ENCODE measurements at regions not wholly inside any gene's neighbourhood (a gene's known extent, or its start where the extent isn't known, plus 50 kb on each side); places are given as distances from the start of the nearest gene placed in this dataset.

- no peaks in the 10 kb centered on the region for H3K36me3 ChIP-seq (ENCODE audit: control insufficient read depth, insufficient read depth, low read length)
- H3K27ac ChIP-seq (ENCODE audit: insufficient read depth, low read length): no peak overlapping the region
- no peaks in the 10 kb centered on the region for H3K27me3 ChIP-seq (ENCODE audit: control insufficient read depth, insufficient read depth, low read length)
- TF ChIP-seq, protein P1, sequence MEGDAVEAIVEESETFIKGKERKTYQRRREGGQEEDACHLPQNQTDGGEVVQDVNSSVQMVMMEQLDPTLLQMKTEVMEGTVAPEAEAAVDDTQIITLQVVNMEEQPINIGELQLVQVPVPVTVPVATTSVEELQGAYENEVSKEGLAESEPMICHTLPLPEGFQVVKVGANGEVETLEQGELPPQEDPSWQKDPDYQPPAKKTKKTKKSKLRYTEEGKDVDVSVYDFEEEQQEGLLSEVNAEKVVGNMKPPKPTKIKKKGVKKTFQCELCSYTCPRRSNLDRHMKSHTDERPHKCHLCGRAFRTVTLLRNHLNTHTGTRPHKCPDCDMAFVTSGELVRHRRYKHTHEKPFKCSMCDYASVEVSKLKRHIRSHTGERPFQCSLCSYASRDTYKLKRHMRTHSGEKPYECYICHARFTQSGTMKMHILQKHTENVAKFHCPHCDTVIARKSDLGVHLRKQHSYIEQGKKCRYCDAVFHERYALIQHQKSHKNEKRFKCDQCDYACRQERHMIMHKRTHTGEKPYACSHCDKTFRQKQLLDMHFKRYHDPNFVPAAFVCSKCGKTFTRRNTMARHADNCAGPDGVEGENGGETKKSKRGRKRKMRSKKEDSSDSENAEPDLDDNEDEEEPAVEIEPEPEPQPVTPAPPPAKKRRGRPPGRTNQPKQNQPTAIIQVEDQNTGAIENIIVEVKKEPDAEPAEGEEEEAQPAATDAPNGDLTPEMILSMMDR (conservative IDR thresholded peaks at IDR 0.05 in 1 of 2, IDR thresholded peaks at IDR 0.05 in 1 of 2; ENCODE audit: low read depth in 1 of 2, low read length in 2 of 2): no peak
- no peak for TF ChIP-seq EZH2 (IDR thresholded peaks at IDR 0.05; ENCODE audit: low read length, missing control alignments)
- H3K4me1 ChIP-seq (ENCODE audit: control insufficient read depth, extremely low read depth, insufficient read depth, low read length): no peaks in the 10 kb centered on the region
- H3K79me2 ChIP-seq (ENCODE audit: control insufficient read depth, insufficient read depth, low read length): no peaks in the 10 kb centered on the region
- H3K4me3 ChIP-seq (replicated peaks in 1 of 4; ENCODE audit: control extremely low read depth in 1 of 4, insufficient read depth in 1 of 4, low read depth in 3 of 4, low read length in 4 of 4): no peak overlapping the region
- H3K4me2 ChIP-seq (ENCODE audit: extremely low read depth, insufficient read depth, low read length): no peak overlapping the region
- no peak overlapping the region for H3K9ac ChIP-seq (ENCODE audit: insufficient read depth, low read length)
- DNase-seq (ENCODE audit: low read depth in 2 of 2): no peak
- no peaks in the 10 kb centered on the region for H4K20me1 ChIP-seq (ENCODE audit: control insufficient read depth, extremely low read depth, insufficient read depth, low read length)
- H2AFZ ChIP-seq (ENCODE audit: low read length): no peak overlapping the region
- H3K9me3 ChIP-seq (ENCODE audit: control insufficient read depth, insufficient read depth, low read depth, low read length): no peaks in the 10 kb centered on the region
Measured at GRCh38 chr3:111473550-111473949, 68.4 kb upstream of the CD96 start.

- Histone ChIP-seq H4K20me1 (ENCODE audit: control insufficient read depth, extremely low read depth, insufficient read depth, low read length) (no peaks in the 10 kb centered on the region), H3K9ac (ENCODE audit: insufficient read depth, low read length) (no peak overlapping the region), H3K9me3 (ENCODE audit: control insufficient read depth, insufficient read depth, low read depth, low read length) (no peaks in the 10 kb centered on the region), H3K4me1 (ENCODE audit: control insufficient read depth, extremely low read depth, insufficient read depth, low read length) (no peaks in the 10 kb centered on the region), H3K79me2 (ENCODE audit: control insufficient read depth, insufficient read depth, low read length) (no peaks in the 10 kb centered on the region), H3K36me3 (ENCODE audit: control insufficient read depth, insufficient read depth, low read length) (no peaks in the 10 kb centered on the region), H3K27me3 (ENCODE audit: control insufficient read depth, insufficient read depth, low read length) (no peaks in the 10 kb centered on the region), H3K27ac (ENCODE audit: insufficient read depth, low read length) (no peak overlapping the region), H3K4me2 (ENCODE audit: extremely low read depth, insufficient read depth, low read length) (no peak overlapping the region), H2AFZ (ENCODE audit: low read length) (no peak overlapping the region), H3K4me3 (replicated peaks in 1 of 4; ENCODE audit: control extremely low read depth in 1 of 4, insufficient read depth in 1 of 4, low read depth in 3 of 4, low read length in 4 of 4) (no peak overlapping the region)
- no peak for DNase-seq (ENCODE audit: low read depth in 2 of 2)
- no peak for TF ChIP-seq EZH2 (IDR thresholded peaks at IDR 0.05; ENCODE audit: low read length, missing control alignments)
- TF ChIP-seq, protein P1 (conservative IDR thresholded peaks at IDR 0.05 in 1 of 2, IDR thresholded peaks at IDR 0.05 in 1 of 2; ENCODE audit: low read depth in 1 of 2, low read length in 2 of 2): no peak
Measured at GRCh38 chr3:111476701-111477100, 65.3 kb upstream of the CD96 start.

- Histone ChIP-seq H3K27me3 (ENCODE audit: control insufficient read depth, insufficient read depth, low read length) (no peaks in the 10 kb centered on the region), H3K79me2 (ENCODE audit: control insufficient read depth, insufficient read depth, low read length) (no peaks in the 10 kb centered on the region), H4K20me1 (ENCODE audit: control insufficient read depth, extremely low read depth, insufficient read depth, low read length) (no peaks in the 10 kb centered on the region), H2AFZ (ENCODE audit: low read length) (no peak overlapping the region), H3K4me3 (replicated peaks in 1 of 4; ENCODE audit: control extremely low read depth in 1 of 4, insufficient read depth in 1 of 4, low read depth in 3 of 4, low read length in 4 of 4) (no peak overlapping the region), H3K4me1 (ENCODE audit: control insufficient read depth, extremely low read depth, insufficient read depth, low read length) (no peaks in the 10 kb centered on the region), H3K36me3 (ENCODE audit: control insufficient read depth, insufficient read depth, low read length) (no peaks in the 10 kb centered on the region), H3K4me2 (ENCODE audit: extremely low read depth, insufficient read depth, low read length) (no peak overlapping the region), H3K9me3 (ENCODE audit: control insufficient read depth, insufficient read depth, low read depth, low read length) (no peaks in the 10 kb centered on the region), H3K9ac (ENCODE audit: insufficient read depth, low read length) (no peak overlapping the region), H3K27ac (ENCODE audit: insufficient read depth, low read length) (no peak overlapping the region)
- DNase-seq (ENCODE audit: low read depth in 2 of 2): no peak
- TF ChIP-seq EZH2 (IDR thresholded peaks at IDR 0.05; ENCODE audit: low read length, missing control alignments): no peak
- TF ChIP-seq, protein P1 (conservative IDR thresholded peaks at IDR 0.05 in 1 of 2, IDR thresholded peaks at IDR 0.05 in 1 of 2; ENCODE audit: low read depth in 1 of 2, low read length in 2 of 2): no peak
Measured at GRCh38 chr3:111480091-111480490, 61.9 kb upstream of the CD96 start.

Measured in fibroblast of lung (primary cell).